SW 1271 (cell line): ENCODE measurements at regions not wholly inside any gene's neighbourhood (a gene's known extent, or its start where the extent isn't known, plus 50 kb on each side); places are given as distances from the start of the nearest gene placed in this dataset.
"Not testable (repeated sequence)": the region's sequence is repeated elsewhere in the genome, so short reads cannot be mapped to it uniquely, and the experiment has no call there.

ENCODE experiments used
- DNase-seq, 2 experiments: peaks; one replicate each; lab custom pipeline; 2025; lab: John Stamatoyannopoulos, UW

DNA sequence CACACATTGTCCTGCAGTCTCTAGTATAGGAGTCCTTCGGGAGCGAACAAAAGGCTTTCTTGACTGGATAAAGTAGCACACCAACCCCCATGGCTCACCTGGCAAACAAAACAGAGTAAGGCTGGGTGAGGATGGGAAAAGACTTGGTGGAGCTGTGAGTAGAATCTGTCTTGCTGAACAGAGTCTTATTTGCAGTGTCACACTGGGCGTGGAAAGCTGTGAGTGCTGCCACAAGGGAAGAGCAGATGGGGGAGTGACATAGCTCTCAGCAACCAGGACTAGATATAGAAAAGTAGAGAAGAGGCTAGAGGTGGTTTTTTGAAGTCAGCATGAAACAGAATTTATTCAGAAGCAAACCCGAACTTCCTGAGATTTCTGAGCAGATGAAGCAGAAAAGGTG is 137.2 kb upstream of the ESX1 start:
- no peak for DNase-seq

DNA sequence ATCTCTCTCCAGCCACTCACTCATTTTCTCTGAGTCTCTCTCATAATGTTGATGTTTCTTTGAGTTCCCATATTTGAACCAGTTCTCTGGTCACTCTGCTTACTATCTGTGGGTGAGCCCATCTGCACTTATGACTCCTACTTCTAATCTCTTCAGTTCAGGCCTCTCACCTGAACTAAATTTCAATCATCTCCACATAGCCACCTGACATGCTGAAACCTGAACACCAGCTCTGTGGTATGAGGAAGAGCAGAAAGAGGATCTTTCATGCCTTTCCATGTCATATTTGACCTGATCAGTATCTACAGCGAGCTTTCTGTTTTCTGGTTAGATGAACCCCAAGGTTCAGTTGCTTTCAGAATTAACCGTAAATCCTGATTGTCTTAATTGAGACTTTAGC is 122.2 kb upstream of the ESX1 start:
- DNase-seq, result no peak

DNA sequence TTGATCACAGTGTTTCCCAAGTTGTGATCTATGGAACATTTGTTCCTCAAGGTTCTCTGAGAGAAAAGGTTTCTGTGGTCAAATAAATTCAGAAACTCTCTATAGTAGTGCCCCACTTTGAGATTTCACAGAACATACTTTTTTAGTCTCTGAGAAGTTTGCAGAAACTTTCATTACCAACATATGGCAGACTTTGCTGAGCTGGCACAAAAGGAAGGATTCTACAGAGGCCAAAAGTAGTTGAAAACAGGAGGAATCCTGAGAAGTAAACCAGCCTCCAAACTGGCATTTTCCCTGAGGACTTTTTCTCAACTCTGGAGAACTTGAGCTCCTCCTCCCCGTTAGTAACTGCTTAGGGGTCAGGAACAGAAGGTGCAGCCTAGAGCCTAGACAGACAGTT is 117.8 kb upstream of the ESX1 start:
- DNase-seq, result no peak

DNA sequence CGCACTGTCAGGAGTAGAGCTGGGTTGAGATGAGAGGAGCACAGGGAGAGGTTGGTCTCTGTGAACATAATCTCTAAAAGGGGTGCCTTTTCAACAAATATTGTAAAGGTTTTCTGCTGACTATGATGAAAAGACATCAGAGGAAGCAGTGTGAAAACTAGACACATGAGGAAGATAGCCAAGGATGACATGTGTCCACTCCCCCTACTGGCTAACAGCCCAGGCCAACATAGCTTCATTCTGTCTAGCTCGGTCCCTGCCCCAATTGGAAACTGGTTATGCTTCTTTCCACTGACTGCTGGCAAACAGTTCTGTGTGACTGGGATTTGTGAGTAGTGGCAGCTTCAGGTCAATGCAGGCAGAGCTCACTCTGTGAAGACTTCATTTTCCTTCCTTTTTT is 115.4 kb upstream of the ESX1 start:
- DNase-seq, result no peak

DNA sequence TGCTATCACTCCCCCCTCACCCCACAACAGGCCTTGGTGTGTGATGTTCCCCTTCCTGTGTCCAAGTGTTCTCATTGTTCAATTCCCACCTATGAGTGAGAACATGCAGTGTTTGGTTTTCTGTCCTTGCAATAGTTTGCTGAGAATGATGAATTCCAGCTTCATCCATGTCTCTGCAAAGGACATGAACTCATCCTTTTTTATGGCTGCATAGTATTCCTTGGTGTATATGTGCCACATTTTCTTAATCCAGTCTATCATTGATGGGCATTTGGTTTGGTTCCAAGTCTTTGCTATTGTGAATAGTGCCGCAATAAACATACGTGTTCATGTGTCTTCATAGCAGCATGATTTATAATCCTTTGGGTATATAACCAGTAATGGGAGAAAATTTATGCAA is 106.0 kb upstream of the ESX1 start:
- DNase-seq, result not testable (repeated sequence)

DNA sequence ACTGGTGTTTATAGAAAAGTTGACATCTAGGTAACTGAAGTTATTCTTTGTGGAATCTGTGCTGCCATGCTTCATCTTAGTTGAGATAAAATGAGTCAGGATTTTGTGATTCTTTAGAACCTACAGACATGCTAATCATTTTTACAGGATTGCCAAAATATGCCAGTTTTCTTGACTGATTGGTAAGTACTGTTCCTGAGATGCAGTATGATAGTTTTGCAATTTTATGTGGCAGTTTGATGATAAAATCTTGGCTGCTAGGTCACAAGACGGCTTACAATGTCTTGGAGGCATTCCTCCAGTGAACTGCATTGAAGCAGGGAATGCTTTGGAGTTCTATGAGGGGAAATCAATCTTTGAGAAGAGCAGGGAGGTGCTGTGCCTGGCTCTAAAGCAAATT is 104.4 kb upstream of the ESX1 start:
- no peak for DNase-seq

DNA sequence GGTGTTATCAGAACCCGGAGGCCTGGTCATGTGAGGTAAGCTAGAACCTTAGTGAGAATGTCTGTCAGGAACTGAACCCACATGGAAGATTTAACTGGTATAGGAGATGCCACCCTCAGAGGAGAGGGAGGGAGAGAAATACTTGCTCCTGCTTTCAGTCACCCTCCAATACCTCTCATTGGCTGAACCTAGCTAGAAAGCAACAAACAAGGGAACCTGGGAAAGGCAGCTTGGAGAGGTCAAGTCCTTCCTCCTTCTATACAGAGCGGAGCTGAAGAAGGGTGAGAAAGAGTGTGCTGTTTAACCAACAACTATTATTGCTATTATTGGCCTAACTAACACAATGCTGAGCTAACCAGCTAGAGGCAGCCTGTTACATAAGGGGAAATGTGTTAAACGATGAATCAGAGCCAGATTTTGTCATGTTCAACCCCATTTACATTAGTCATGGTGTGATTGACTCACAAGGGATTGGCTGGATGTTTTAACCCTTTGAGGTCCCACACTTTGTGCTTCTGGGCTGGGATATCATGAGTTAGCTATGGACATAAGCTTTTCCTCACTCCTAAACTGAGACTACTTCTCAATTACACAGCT is 96.5 kb upstream of the ESX1 start:
- peak; percentile 2 to 46 for DNase-seq

DNA sequence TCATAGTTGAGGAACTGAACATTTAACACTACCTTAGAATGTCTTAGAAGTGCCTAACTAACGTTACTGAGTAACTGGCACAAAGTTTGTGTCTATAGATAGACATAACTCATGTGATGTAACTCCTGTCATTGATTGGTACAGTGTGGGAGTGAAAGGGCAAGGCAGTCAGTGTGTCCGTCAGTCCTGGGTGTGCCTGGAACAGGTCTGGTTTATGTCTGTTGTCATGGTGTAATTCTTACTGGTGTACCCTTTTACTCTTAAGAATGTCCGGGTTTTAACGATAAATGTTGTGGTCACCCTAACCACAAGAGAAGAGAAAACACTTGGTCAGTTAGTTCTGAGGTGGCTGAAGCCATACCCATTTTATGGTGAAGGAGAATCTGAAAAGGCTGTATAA is 93.1 kb upstream of the ESX1 start:
- no peak for DNase-seq

DNA sequence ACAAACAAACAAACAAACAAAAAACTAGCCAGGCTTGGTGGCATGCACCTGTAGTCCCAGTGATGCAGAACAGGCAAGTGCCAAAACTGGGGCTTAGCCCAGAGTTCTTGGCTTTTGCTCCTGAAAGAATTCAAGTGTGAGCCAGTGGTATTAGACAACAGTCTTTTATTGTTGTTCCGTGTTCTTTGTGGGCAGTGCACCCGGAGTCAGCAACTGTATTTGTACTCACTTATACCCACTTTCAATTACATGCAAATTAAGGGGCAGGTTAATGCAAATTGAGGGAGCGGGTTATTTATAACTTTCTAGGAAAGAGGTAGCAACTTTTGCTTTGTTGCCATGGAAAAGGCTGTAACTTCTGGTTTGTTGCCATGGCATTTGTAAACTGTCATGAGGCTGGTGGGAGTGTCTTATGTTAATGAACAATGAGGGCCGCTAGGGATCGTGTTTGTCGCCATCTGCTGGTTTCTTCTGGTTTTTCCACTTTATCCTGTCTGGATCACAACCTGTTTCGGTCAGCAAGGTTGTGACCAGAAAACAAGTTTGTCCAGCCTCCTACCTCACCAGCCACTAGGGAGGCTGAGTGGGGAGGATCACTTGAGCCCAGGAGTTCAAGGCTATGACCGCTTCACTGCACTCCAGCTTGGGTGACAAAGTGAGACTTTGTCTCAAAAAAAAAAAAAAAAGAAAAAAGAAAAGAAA is 88.8 kb upstream of the ESX1 start:
- peak; percentile 2 to 55 for DNase-seq

DNA sequence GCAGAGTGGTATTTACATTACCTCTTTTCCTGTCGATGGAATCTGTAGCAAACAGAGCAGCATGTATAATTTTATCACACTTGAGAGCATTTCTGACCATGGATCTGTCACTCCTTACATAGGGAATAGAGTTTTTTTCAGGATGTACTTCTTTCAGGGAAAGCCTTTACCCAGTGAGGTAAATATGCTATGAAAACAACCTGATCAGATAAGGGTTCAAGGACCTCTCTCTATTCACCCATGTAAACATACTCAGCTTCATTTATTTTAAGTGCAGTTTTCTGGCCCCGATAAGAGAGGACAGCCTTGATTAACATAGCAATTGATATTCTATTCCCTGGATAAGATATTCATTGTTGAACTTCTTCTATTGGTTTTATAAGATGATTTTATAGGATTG is 87.3 kb upstream of the ESX1 start:
- DNase-seq, result no peak

DNA sequence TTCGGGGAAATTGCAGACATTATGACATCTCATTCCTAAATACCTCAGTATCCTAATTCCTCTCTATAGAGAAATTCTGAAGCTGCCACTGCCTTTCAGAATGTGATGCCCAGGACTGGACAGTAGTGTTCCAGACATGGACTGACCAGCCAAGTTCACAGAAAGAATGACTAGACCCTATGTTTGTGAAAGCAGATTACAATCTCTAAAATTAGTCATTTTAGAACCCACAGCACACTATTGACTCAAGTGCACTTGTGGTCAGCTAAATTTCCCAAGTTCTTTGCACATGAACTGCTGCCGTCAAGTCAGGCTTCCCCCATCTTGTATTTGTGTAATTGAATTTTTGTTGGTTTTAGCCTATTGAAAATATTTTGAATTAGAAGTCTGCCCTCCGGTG is 81.0 kb upstream of the ESX1 start:
- DNase-seq, result no peak

DNA sequence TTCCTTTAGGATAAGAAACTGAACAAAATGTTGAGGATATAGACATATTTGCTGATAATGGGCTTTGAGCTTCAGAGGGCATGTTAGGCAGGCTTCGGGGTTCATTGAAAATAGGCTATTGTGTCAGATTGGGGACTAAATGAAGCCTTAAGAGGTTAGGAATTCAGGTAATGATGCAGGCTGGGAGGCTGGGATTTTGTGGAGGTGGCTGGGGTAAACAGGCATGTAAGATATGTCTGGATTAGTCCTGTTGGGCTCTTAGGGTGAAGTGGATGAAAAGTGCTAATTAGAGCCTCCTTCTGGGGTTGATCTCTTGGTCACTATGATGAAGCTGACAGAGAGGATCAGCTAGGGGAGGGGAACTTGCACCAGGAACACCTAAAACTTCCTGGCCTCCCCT is 80.2 kb upstream of the ESX1 start:
- no peak for DNase-seq

DNA sequence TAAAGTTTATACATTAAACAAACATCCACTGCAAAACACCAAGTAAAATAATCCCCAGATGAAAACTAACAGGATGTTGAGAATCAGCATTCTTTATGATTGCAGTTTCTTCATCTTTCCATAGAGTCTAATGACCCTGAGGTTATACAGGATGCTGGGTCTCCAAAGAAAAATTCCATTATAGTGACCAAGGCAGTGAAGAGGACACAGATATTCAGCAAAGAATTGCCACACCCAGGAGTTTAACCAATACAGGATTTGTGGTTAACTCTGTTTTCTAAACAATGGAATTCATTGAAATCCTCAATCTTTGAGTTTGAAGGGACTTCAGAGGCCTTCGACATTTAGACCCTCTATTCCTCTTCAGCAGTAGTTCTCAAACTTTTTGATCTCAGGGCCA is 76.2 kb upstream of the ESX1 start:
- peak; percentile 15 to 73 for DNase-seq

DNA sequence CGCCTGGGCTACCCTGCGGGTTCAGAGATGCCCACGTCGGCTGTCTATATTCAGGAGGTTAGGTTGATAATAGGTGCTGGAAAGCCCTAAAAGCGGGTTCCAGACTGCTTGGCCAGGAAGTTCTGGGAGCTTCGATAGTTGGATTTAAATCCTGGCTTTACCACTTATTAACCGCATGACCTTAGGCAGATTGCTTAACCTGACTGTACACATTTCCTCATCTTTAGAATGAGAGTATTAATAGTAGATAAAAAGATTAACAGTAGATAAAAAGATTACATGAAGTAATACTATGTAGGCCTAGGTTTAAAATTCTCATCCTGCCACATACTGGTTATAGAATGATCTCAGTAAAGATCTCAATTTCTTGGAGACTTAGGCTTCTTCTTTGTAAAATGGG is 75.0 kb upstream of the ESX1 start:
- no peak for DNase-seq

DNA sequence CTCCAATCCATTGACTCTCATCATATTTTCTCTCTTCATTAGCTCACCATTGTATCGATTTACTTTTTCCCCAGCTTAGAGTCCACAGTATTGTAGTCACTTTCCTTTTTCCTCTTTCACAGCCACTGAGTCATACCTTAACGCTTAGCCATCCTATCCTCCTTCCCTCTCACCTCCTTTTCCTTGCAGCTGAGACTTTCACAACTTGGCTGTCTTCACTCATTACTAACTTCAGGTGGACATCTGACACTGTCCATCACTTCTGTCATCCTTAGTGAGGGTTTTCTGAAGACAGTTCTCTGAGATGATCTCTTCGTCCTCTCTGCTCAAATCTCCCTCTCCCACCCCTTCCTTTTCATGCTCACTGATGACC is 70.5 kb upstream of the ESX1 start:
- no peak for DNase-seq

DNA sequence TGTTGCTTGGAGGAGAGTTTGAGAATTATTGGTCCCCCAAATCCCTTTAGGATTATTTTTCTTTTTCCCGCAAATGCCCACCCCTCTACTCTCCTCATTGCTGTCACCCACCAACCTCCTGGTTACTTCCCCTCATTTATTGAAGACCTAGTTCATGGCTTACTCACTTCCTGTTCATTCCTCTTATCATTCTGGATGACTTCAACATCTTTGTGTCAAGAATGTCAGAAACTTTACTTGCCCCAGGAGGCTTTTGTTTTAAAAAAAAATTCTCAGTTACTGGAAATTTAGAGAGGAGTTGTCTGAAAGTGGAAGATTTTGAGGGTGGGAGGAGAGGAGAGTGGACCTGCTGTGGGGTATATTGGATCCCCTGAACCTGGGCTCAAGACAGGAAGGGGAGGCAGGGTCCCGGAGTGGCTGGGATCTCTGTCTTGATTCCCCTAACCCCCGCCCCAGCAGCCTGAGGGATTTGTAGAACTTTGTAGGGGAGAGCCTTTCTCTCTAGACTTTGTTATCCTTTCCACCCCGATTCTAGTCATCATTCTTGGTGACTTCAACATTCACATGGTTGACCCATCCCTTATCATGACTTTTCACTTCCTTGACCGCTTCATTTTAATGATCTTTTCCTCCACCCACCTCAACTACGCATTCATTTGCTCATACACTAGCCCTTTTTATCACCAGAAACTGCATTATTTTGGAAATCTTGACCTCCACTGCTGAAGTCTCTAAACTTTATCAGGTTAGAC is 69.9 kb upstream of the ESX1 start:
- peak in 1 of 2 experiments; percentile 2 for DNase-seq

DNA sequence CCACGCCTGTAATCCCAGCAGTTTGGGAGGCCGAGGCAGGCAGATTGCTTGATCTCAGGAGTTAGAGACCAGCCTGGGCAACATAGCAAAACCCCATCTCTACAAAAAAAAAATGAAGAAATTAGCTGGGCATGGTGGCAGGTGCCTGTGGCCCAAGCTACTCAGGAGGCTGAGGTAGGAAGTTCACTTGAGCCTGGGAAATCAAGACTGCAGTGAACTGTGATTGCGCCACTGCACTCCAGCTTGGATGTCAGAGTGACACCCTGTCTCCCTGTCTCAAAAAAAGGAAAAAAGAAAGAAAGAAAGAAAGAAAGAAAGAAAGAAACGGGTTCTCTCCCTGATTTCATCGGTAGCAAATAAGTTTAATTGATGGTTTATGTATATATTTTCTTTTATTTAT is 64.6 kb upstream of the ESX1 start:
- DNase-seq, result no peak

DNA sequence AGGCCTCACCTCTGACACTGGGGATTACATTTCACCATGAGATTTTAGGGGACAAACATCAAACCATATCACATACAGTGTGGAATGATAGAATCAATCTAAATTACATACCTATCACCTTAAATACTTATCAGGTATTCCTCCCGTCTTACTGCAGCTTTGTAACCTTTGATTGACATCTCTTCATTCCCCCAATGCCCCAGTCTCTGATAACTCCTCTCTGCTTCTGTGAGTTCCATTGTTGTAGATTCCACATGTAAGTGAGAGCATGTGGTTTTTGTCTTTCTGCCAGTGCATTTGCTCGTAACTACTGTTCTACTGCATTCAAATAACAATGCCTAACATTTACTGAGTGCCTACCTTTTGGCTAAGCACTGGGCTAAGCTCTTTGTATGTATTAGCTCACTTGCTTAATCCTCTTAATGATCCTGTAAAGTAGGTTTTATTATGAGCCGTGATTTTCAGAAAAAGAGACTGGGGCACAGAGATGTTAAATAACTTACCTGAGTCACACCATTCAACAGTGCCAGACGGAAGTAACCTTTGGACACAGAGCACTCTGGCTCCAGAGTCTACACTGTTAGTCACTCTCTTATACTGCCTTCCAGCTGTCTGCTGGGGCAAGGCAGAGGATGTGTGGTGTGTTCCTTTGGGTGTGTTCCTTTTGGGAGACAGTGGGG is 63.7 kb upstream of the ESX1 start:
- DNase-seq, result peak in 1 of 2 experiments; percentile 25

DNA sequence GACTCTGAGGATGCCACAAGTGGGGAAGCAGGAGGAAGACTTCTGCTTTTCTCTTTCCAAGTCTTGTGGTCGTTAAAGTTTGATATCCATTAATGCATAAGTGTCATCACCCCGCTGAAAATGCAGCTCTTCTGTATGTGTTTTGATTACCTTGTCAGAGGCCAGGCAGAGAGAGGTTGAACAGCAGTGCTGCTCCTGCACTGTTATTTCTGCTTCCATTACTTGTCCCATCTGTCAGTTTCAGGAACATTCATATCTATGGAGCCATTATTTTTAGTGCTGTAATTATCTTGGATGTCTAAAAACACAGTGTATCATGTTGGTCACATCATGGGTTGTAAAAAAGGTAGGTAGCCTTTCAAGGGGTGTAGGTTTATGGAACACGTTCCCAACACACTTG is 62.0 kb upstream of the ESX1 start:
- DNase-seq, result no peak

DNA sequence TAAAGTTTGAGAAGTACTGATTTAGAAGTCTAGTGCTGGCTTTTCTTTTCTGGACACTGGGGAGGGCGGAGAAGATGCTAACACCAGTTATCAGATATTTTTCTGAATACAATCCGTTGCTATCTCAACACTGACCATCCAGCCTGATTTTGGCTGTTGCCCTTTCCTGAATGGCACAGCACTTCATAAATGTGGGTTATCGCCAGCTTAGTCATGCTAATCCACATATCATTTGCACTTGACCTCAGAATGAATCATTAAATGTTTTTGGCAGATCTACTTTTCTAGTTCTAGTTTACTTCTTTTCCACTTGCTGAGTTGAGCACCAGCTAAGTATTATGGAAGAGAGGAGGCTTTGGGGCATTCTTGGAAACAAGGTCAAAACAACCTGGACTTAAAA is 60.8 kb upstream of the ESX1 start:
- DNase-seq, result peak; percentile 5 to 59

DNA sequence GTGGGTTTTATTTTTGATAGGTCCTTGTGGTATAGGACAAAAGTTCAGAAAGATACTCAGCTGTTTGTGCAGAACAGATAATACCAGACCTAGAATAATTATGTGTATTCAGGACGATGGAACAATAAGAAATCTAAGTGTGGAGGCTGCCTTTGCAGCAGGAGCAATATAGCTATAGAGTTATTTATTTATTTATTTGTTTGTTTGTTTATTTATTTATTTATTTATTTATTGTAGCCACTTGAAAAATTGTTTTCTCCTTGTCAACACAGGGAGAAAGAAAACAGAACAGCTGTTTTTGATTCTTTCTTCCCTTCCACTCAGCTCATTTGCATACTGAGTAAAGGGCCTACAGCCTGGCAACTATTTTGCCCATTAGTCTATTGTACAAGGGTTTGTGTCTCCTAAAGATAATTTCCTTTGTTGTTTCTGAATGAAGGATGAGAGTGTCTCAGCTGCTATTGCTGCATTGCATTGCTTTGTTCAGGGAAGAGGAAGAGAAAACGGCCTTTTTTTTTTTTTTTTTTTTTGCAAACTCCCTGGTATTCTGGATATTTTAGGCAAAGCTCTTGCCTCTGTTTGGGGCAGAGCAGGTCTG is 56.0 kb upstream of the ESX1 start:
- no peak for DNase-seq

DNA sequence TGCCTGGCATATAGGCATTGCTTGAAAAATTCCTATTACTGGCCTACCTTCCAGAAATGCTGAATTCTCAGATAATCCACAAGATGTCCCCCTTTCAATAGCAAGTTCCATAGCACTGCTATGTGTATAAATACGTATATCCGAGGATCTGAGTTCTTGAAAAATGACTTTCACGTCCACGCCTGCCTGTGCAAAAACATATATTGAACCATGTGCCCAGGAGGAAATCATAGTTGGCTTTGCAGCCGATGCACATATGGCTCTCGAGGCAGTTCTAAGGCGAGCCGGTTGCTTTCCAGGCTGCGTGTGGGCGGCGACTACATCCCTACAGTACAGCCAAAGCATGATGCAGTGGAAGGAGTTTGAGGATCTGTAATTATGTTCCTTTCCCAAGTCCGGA is 55.4 kb upstream of the ESX1 start:
- DNase-seq, result peak in 1 of 2 experiments; percentile 28

DNA sequence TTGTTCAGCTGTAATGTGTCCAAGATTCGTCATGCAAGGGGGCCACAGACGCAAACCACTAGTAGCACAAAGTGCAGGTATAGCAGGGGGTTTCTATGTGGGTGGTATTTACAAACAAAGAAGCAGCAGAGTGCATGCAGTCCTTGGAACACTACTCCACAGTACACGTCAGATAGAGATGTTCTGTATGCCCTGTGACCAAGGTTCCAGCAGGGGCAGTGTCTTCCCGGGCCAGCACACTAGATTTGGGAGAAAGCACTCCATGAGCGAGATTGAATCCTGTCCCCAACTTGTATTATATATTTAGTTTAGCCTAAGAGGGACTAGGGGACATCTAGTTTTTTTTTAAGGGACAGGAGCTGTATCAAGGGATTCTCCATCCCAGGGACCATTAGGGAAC is 54.4 kb upstream of the ESX1 start:
- DNase-seq, result no peak
